Urinary bladder (tissue), 3 donors: ENCODE measurements at regions not wholly inside any gene's neighbourhood (a gene's known extent, or its start where the extent isn't known, plus 50 kb on each side); places are given as distances from the start of the nearest gene placed in this dataset.

Experiments
- DNase-seq: peaks from one replicate; pipeline ENCODE4 v3.0.0-alpha.2; 2015; ENCODE audit errors: extremely low spot score
- H3K27ac ChIP-seq: one replicate; pipeline ENCODE4 v1.5.1; 2013; ENCODE audit warnings: low read depth, mild to moderate bottlenecking, moderate library complexity
- H3K36me3 ChIP-seq: one replicate; pipeline ENCODE4 v1.6.1; 2013; ENCODE audit warnings: mild to moderate bottlenecking, moderate library complexity; ENCODE audit not compliant: insufficient read depth
- H3K4me1 ChIP-seq: one replicate; pipeline ENCODE4 v1.6.1; 2013; ENCODE audit warnings: mild to moderate bottlenecking, moderate library complexity; ENCODE audit not compliant: insufficient read depth
- H3K4me3 ChIP-seq: one replicate; pipeline ENCODE4 v1.5.1; 2013; ENCODE audit warnings: low read depth, low read length
- WGBS: extraction: QIAGEN DNeasy Blood & Tissue Kit; methylation state at CpG from one replicate; pipeline ENCODE4 v1.1.7; 2013; 5-methylcytosine and 5-hydroxymethylcytosine counted together
- donor health status: healthy with polysubstance abuse.
- donor health status: healthy.

- H3K4me1 ChIP-seq = no peaks in the 10 kb centered on the region
- no peak overlapping the region for H3K27ac ChIP-seq
- no peaks in the 10 kb centered on the region for H3K36me3 ChIP-seq
- no peak overlapping the region for H3K4me3 ChIP-seq
- no peak for DNase-seq
- 86% methylated on average over 8 of the region's 8 CpGs for WGBS
Observed at GRCh38 chr9:105142406-105143135, 101.9 kb upstream of the SLC44A1 start.

GRCh38 chr9:105143136-105143430, 101.4 kb upstream of the SLC44A1 start:
- no peak overlapping the region for H3K27ac ChIP-seq
- H3K36me3 ChIP-seq = no peaks in the 10 kb centered on the region
- no peak overlapping the region for H3K4me3 ChIP-seq
- no peaks in the 10 kb centered on the region for H3K4me1 ChIP-seq
- WGBS = 96% methylated on average over 6 of the region's 6 CpGs
- no peak for DNase-seq

GRCh38 chr9:105144076-105144475, 100.4 kb upstream of the SLC44A1 start:
- WGBS = 94% methylated on average over 1 of the region's 1 CpG
- no peak for DNase-seq
- Histone ChIP-seq H3K27ac (no peak overlapping the region), H3K4me3 (no peak overlapping the region), H3K36me3 (no peaks in the 10 kb centered on the region), H3K4me1 (no peaks in the 10 kb centered on the region)

- Histone ChIP-seq H3K4me3 (no peak overlapping the region), H3K4me1 (no peaks in the 10 kb centered on the region), H3K36me3 (no peaks in the 10 kb centered on the region), H3K27ac (no peak overlapping the region)
- no peak for DNase-seq
- 71% methylated on average over 2 of the region's 2 CpGs for WGBS
Observed at GRCh38 chr9:105144841-105145240, 99.6 kb upstream of the SLC44A1 start.

GRCh38 chr9:105146677-105147076, 97.8 kb upstream of the SLC44A1 start:
- Histone ChIP-seq H3K4me3 (no peak overlapping the region), H3K4me1 (no peaks in the 10 kb centered on the region), H3K36me3 (no peaks in the 10 kb centered on the region), H3K27ac (no peak overlapping the region)
- no peak for DNase-seq
- WGBS = 59% methylated on average over 5 of the region's 5 CpGs

GRCh38 chr9:105147110-105147871, 97.2 kb upstream of the SLC44A1 start:
- H3K27ac ChIP-seq = no peak overlapping the region
- no peak overlapping the region for H3K4me3 ChIP-seq
- no peak for DNase-seq
- H3K4me1 ChIP-seq = no peaks in the 10 kb centered on the region
- no peaks in the 10 kb centered on the region for H3K36me3 ChIP-seq
- WGBS = 87% methylated on average over 4 of the region's 4 CpGs

GRCh38 chr9:105148328-105149006, 96.0 kb upstream of the SLC44A1 start:
- H3K27ac ChIP-seq = no peak overlapping the region
- DNase-seq = no peak
- no peak overlapping the region for H3K4me3 ChIP-seq
- WGBS = 53% methylated on average over 1 of the region's 1 CpG
- no peaks in the 10 kb centered on the region for H3K36me3 ChIP-seq
- H3K4me1 ChIP-seq = no peaks in the 10 kb centered on the region

- no peaks in the 10 kb centered on the region for H3K4me1 ChIP-seq
- H3K4me3 ChIP-seq = no peak overlapping the region
- H3K27ac ChIP-seq = no peak overlapping the region
- H3K36me3 ChIP-seq = no peaks in the 10 kb centered on the region
- no peak for DNase-seq
- WGBS = 53% methylated on average over 2 of the region's 2 CpGs
Observed at GRCh38 chr9:105150991-105151685, 93.3 kb upstream of the SLC44A1 start.

GRCh38 chr9:105151686-105151995, 92.8 kb upstream of the SLC44A1 start:
- no peak overlapping the region for H3K27ac ChIP-seq
- WGBS = 93% methylated on average over 3 of the region's 3 CpGs
- H3K36me3 ChIP-seq = no peaks in the 10 kb centered on the region
- no peaks in the 10 kb centered on the region for H3K4me1 ChIP-seq
- no peak for DNase-seq
- no peak overlapping the region for H3K4me3 ChIP-seq

- DNase-seq = no peak
- Histone ChIP-seq H3K27ac (no peak overlapping the region), H3K4me1 (no peaks in the 10 kb centered on the region), H3K4me3 (no peak overlapping the region), H3K36me3 (no peaks in the 10 kb centered on the region)
- 77% methylated on average over 2 of the region's 2 CpGs for WGBS
Observed at GRCh38 chr9:105154723-105155191, 89.7 kb upstream of the SLC44A1 start.

- Histone ChIP-seq H3K36me3 (no peaks in the 10 kb centered on the region), H3K27ac (no peak overlapping the region), H3K4me3 (no peak overlapping the region), H3K4me1 (no peaks in the 10 kb centered on the region)
- DNase-seq = peak; percentile 52
- 7% methylated on average over 4 of the region's 4 CpGs for WGBS
Observed at GRCh38 chr9:105157171-105157583, 87.3 kb upstream of the SLC44A1 start.

GRCh38 chr9:105158020-105158419, 86.4 kb upstream of the SLC44A1 start:
- no peaks in the 10 kb centered on the region for H3K36me3 ChIP-seq
- H3K4me1 ChIP-seq = no peaks in the 10 kb centered on the region
- no peak for DNase-seq
- no peak overlapping the region for H3K27ac ChIP-seq
- H3K4me3 ChIP-seq = no peak overlapping the region
- 94% methylated on average over 12 of the region's 12 CpGs for WGBS

- 65% methylated on average over 5 of the region's 5 CpGs for WGBS
- no peak for DNase-seq
- H3K27ac ChIP-seq = no peak overlapping the region
- no peaks in the 10 kb centered on the region for H3K4me1 ChIP-seq
- no peak overlapping the region for H3K4me3 ChIP-seq
- H3K36me3 ChIP-seq = no peaks in the 10 kb centered on the region
Observed at GRCh38 chr9:105158898-105159297, 85.6 kb upstream of the SLC44A1 start.
